ENCODE measurements at regions not wholly inside any gene's neighbourhood (a gene's known extent, or its start where the extent isn't known, plus 50 kb on each side); places are given as distances from the start of the nearest gene placed in this dataset.

DNA sequence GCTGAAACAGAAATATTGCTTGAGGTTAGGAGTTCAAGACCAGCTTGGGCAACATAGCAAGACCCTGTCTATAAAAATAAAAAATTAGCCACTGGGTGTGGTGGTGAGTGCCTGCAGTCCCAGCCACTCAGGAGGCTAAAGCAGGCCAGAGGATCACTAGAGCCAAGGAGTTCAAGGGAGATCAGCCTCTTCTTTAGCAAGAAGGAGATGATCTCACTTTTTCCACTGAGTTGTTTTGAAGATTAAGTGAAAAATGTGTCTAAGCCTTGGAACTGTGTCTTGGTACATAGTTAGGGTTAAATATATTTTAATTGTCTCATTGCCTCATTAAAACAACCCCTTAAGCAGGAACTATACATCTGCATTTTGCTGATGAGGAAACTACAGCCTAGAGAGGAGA lies 279.0 kb upstream of the ZFP64 start:
- Mint-ChIP-seq H3K4me1 (ENCODE audit: low read depth) (no peaks in the 10 kb centered on the region), H3K36me3 (ENCODE audit: low read depth) (no peaks in the 10 kb centered on the region), H3K27ac (ENCODE audit: unreplicated experiment) (no peak overlapping the region), H3K27me3 (ENCODE audit: low read depth) (peaks cover 6% of the 10 kb centered on the region), H3K9me3 (ENCODE audit: low read depth) (no peaks in the 10 kb centered on the region), H3K4me3 (ENCODE audit: unreplicated experiment) (no peak overlapping the region)
- no peak for DNase-seq (ENCODE audit: low spot score)
- TF ChIP-seq, protein P1, sequence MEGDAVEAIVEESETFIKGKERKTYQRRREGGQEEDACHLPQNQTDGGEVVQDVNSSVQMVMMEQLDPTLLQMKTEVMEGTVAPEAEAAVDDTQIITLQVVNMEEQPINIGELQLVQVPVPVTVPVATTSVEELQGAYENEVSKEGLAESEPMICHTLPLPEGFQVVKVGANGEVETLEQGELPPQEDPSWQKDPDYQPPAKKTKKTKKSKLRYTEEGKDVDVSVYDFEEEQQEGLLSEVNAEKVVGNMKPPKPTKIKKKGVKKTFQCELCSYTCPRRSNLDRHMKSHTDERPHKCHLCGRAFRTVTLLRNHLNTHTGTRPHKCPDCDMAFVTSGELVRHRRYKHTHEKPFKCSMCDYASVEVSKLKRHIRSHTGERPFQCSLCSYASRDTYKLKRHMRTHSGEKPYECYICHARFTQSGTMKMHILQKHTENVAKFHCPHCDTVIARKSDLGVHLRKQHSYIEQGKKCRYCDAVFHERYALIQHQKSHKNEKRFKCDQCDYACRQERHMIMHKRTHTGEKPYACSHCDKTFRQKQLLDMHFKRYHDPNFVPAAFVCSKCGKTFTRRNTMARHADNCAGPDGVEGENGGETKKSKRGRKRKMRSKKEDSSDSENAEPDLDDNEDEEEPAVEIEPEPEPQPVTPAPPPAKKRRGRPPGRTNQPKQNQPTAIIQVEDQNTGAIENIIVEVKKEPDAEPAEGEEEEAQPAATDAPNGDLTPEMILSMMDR (IDR thresholded peaks at IDR 0.05): no peak

DNA sequence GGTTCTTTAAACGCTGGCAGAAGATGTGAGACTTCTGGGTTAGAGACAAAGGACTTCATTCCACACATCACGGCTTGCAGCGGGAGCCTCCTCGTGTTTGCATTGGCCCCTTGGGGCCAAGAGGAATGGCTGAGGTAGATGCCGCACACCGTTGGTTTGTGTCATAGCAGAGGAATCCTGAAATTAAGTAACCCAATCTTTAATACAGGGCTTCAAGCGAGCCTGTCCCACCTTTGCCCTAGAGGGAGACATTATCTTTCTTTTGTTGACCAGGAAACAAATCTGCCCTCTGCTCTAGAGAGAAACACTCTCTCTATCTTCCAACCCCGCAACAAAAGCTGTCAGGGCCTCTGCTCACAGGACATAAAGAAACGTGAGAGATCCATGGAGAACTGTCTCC lies 277.5 kb upstream of the ZFP64 start:
- H3K27me3 Mint-ChIP-seq (ENCODE audit: low read depth): peaks cover 6% of the 10 kb centered on the region

DNA sequence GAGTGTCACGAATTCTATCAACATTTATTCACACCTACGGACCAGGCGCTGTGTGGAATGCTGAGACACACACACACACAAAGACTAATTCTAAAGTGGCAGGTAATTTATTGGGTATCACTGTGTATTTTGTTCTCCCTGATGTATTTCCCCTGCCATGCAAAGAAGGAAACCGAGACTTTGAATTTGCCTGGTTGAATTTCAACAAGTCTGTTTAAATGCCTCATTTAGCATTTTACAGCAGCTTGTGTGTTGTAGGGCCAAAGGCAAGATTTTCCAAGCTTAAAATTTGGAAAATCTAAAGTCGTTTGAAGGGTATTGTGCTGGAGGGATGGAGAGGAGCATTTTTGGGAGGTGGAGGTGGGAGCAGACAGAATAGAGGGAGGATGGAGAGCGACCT lies 274.4 kb upstream of the ZFP64 start:
- Mint-ChIP-seq H3K27me3 (ENCODE audit: low read depth) (peaks cover 2% of the 10 kb centered on the region), H3K27ac (ENCODE audit: unreplicated experiment) (no peak overlapping the region), H3K4me3 (ENCODE audit: unreplicated experiment) (no peak overlapping the region), H3K9me3 (ENCODE audit: low read depth) (peaks cover 2% of the 10 kb centered on the region), H3K4me1 (ENCODE audit: low read depth) (no peaks in the 10 kb centered on the region), H3K36me3 (ENCODE audit: low read depth) (no peaks in the 10 kb centered on the region)
- no peak for DNase-seq (ENCODE audit: low spot score)
- TF ChIP-seq, protein P1 (IDR thresholded peaks at IDR 0.05): no peak

More for the DNA sequence above, 277.5 kb upstream of the ZFP64 start:
- TF ChIP-seq, protein P1 (IDR thresholded peaks at IDR 0.05): no peak
- no peaks in the 10 kb centered on the region for H3K4me1 Mint-ChIP-seq (ENCODE audit: low read depth)
- H3K9me3 Mint-ChIP-seq (ENCODE audit: low read depth): peaks cover 2% of the 10 kb centered on the region
- no peak overlapping the region for H3K27ac Mint-ChIP-seq (ENCODE audit: unreplicated experiment)
- no peaks in the 10 kb centered on the region for H3K36me3 Mint-ChIP-seq (ENCODE audit: low read depth)
- DNase-seq (ENCODE audit: low spot score): no peak
- no peak overlapping the region for H3K4me3 Mint-ChIP-seq (ENCODE audit: unreplicated experiment)

DNA sequence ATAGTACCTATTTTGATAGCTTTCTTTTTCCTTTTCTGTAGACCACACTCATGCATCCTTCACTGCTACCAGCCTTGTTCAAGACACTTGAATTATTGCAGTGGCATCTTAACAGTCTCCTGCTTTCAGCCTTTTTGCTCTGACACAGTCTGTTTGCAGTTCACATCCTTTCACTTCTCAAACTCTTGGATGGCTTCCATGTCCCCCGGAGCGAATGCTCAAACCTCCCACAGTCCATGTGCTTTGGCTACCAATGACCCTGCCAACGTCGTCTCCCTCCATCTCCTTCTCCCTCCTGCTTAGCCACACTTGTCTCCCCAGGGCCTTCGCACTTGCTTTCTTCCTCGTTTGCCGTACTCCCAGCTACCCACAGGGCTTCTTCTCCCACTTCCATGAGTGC lies 270.0 kb upstream of the ZFP64 start:
- Mint-ChIP-seq H3K27ac (ENCODE audit: unreplicated experiment) (no peak overlapping the region), H3K9me3 (ENCODE audit: low read depth) (peaks cover 5% of the 10 kb centered on the region), H3K36me3 (ENCODE audit: low read depth) (no peaks in the 10 kb centered on the region), H3K27me3 (ENCODE audit: low read depth) (peaks cover 3% of the 10 kb centered on the region), H3K4me3 (ENCODE audit: unreplicated experiment) (no peak overlapping the region), H3K4me1 (ENCODE audit: low read depth) (no peaks in the 10 kb centered on the region)
- no peak for DNase-seq (ENCODE audit: low spot score)
- TF ChIP-seq, protein P1 (IDR thresholded peaks at IDR 0.05): no peak

DNA sequence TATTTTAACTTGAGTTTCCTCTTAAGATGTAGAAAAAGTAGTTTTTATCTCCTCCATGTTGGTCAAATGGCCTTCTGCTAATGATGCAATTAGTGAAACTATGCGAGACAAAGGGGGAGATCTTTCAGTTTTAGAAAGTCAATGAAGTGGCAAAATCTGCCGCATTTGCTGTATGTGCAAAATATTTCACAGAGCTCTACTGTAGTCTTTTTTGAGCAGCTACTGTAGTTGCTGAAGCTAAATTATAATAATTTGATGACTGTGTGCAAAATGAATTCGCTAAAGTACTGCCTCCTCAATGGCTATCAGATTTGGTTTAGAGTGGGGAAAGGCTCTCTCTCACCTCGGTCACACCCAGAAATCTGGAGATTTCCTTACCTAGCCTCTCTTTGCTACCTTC lies 267.6 kb upstream of the ZFP64 start:
- Mint-ChIP-seq H3K27ac (ENCODE audit: unreplicated experiment) (no peak overlapping the region), H3K27me3 (ENCODE audit: low read depth) (peaks cover 3% of the 10 kb centered on the region), H3K9me3 (ENCODE audit: low read depth) (peaks cover 7% of the 10 kb centered on the region), H3K4me1 (ENCODE audit: low read depth) (peaks cover 8% of the 10 kb centered on the region), H3K36me3 (ENCODE audit: low read depth) (no peaks in the 10 kb centered on the region), H3K4me3 (ENCODE audit: unreplicated experiment) (no peak overlapping the region)
- TF ChIP-seq, protein P1 (IDR thresholded peaks at IDR 0.05): no peak
- no peak for DNase-seq (ENCODE audit: low spot score)
